NCI-H345 treated with DMSO at 0.1 percent for 48 hours (cell line): ENCODE measurements at regions not wholly inside any gene's neighbourhood (a gene's known extent, or its start where the extent isn't known, plus 50 kb on each side); places are given as distances from the start of the nearest gene placed in this dataset.
A peak's percentile ranks its signal among the peaks of the same experiment; 100 is the strongest.

Experiments
- DNase-seq: peaks from one replicate; lab custom pipeline; 2025; ENCODE audit not compliant: unreplicated experiment; lab: John Stamatoyannopoulos, UW

DNA sequence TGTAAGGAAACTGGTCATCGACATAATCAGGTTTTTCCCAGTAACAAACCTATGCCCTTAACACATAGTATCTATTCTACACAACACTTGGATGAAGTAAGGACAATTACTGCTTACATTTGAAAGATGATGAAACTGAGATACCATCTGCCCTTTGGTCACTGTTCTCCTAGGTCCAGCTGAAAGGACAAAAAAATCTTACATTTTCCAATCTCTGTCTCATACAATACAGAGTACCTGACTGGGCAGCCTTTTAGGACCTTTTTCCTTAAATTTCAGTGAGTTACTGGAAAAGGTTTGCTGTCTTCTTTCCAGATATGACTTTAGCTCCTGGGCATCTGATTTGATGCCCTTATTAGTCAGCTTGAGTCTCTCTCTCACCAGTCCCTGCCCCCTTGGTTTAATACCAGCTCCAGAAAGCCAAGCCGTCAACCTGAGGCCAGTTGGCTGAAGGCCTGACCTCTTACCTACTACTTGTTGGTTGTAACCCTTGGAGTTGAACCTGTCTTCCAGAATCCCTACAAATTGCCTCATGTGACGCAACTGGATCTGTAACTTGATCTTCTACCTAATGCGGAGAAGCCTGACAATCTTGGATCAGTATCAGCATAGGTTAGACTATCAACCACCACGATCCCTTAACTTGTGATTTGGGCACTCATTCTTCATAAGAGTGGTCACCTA is 355.3 kb upstream of the ZNF385D start:
- no peak for DNase-seq

DNA sequence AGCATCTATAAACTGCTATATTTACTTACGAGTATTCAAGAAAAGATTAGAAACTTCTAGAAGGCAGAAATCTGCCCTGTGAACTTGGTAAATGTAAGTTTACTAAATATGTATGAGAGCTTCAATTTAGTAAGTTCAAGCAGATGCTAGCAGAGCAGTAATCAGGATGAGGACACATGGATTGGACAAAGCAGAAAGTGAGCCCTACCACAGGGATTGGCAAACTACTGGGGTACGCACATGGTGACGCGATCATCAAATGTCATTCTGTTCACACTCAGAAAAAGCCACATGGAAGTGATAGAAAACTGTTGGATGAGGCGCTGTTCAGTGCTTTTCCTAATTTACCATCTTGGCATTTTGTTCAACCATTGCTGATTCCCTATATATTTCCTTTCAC is 360.2 kb upstream of the ZNF385D start:
- DNase-seq, result no peak

DNA sequence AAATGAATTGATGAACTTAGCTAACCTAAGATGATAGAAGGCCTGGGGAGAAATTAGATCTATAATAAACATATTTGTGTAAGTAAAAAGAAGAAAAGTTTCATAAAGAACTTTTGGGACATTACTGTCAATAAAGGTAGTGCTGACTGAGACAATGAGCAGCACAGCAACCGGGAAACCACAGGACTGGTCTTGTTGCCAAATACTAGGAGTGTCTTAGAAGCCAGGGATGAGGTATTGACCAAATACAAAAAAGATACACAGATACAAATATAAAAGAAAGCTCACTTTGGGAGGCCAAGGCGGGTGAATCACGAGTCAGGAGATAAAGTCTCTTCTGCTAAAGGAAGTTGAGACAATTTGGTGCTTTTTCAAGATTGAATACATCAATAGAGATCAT is 362.4 kb upstream of the ZNF385D start:
- no peak for DNase-seq

DNA sequence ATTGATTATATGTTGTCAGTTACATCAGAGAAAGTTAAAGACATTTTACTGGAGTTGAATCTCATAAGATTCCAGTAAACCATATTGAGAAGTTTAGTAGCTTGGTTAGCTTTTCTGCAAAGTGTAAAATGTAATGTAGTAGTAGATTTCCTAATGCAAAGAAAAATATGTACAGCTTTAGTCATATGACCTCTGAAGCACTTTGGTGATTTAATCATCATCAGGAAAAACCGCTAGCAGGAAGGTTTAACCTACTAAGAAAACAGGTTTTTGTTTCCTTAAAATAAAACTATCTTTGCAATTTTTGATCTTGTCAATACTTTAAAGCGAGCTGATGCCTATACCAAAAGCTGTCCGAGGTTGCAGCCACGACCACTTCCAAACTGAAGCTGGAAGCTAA is 364.6 kb upstream of the ZNF385D start:
- no peak for DNase-seq

DNA sequence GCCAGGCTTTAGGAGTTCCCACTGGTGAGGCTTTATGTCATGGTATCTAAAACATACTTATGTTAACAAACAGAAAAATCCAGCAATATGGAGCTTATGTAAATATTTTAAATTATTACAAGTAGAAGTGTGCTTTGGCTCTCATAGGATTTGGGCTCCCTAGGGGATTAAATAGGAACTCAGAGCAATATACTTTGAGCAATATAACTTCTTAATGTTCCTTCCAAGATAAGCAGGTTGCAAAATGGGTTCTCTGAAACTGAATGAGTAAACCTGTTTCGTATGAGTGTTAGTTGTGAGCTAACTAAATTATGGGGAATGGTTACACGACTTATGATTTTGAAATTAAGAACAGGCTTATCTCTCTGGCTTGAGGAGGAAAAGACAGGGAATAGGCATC is 366.1 kb upstream of the ZNF385D start:
- no peak for DNase-seq

DNA sequence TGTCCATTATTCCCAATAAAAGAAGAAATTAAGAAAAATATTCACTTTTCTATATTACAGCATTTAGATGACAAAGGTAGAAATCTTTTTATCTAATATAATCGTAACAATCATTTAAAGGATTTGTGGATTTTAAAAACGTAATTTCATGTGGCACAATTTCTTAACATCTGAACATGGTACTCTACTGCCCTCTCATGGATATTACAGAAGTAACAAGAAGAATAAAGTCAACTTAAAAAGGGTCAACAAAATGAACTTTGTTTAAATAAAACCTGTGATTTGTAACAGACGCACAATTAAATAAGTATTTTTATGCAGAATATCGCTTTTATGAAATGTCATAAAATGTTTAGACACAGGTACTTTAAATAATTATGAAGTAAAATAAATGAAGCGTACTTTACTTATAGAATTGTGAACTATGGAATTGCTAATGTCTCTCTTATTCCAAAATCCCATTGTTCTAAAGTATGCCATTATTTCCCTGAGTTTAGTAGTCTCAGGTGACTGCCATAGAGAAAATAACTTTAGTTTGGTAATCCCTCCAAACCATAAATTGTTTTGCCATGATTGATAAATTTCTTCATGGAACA is 366.8 kb upstream of the ZNF385D start:
- DNase-seq, result peak; percentile 12

DNA sequence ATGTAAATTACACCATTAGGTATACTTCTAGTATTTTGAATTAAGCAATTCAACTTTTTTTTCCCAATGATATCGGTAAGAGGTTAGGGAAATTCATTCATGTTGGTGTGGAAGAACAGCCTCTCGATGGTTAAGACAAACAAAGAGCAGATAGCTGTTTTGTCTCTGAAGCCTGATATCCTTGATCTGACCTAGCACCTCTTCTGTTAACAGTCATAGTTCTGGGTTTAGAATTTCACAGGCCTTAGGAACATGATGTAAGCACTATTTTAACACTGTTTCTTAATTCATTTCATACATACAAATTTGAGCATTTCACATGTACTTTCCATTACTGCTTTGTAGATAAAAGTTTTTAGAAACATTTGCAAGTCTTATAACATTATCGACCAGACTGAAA is 367.5 kb upstream of the ZNF385D start:
- peak; percentile 3 for DNase-seq

DNA sequence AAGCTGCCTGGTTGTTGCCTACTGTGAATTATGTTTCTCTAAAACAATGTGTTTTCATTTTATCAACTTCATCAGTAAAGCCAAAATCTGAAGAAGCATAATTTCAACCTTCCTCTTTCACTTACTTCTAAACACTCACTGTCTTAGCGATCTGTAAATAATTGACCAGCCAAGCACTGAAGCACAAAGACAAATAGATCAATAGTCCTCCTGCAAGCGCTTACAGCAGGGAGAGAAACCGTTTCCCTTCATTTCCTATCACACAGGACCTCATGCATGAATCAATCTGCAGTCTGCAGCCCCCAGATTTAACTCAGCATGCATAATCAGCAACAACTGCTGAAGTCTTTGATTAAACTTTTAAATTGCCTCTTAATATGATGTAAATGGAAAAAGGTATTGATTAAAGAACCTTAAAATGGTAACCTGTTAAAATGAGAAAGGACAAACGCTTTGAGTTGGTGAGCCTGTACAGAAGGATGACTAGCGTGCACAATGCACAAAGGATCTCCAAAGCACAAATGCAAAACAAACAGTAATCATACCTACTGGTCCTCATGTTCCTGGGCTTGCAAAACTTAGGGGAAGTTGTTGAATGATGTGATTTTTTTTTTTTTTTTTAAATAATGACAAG is 370.2 kb upstream of the ZNF385D start:
- peak; percentile 39 for DNase-seq

DNA sequence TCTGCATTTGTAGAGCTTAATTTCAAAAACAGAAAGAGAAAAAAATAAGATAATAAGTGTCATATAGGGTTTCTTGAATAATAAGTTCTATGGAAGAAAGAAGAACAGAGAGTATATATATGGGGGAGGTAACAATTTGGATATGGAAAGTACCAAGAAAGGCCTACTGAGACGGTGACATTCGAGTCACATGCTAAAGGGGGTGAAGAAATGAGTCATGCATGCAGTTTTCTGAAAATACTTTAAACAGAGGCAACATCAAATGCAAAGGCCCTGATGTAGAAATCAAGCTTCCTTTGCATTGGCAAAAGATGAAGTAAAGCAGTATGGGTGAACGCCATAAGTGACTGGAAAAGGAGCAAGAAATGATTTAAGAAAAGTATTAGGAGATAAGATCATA is 371.6 kb upstream of the ZNF385D start:
- no peak for DNase-seq

DNA sequence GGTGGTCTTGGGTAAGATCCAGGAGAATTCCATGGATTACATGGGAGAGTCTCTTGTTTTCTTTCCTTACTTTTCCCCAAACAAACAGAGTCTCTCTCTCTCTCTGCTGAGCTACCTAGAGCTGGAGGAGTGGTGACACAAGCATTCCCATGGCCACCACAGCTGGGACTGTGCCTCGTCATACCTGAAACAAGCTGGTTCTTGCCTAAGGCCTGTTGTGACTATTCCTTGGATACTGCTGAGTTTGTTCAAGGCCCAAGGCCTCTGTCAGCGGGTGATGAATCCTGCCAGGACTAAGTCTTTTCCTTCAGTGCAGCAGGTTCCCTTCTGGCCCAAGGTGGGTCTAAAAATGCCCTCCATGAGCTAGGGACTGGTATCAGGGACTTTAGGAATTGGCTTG is 378.1 kb upstream of the ZNF385D start:
- no peak for DNase-seq

DNA sequence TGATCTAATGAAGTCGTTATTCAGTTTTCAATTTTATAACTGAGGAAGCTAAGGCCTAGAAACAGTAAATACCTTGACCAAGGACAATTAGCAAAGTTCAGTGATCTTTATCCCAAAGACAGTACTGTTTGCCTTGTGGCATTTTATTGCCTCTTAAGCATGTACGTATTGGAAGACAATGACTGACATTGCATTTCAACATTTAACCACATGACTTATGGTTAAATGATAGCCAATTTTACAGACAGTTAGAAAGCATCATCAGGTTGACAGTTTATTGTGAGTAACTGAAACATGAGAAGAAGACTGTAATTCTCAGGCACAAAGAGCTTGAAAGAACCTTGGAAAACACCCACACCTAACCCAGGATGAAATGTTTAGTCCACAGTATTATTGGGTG is 390.8 kb upstream of the ZNF385D start:
- no peak for DNase-seq

DNA sequence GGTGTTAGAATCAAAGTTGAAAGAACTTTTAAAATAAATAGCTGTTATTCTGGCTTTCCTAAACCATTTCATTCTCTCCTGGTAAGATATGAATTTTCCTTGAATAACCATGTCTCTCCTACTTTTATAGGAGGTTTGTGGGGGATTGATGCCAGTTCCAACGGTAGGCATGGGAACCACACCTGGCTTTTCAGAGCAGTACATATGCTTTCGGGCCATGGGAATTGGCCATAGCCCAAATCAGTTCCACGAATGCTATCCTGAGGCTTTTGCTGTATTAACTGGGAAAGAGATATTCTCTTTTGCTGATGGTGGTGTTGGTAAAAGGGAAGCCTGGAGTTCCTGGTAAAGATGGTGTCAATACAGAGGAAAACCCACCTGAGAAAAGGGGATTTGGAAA is 396.2 kb upstream of the ZNF385D start:
- DNase-seq, result no peak

DNA sequence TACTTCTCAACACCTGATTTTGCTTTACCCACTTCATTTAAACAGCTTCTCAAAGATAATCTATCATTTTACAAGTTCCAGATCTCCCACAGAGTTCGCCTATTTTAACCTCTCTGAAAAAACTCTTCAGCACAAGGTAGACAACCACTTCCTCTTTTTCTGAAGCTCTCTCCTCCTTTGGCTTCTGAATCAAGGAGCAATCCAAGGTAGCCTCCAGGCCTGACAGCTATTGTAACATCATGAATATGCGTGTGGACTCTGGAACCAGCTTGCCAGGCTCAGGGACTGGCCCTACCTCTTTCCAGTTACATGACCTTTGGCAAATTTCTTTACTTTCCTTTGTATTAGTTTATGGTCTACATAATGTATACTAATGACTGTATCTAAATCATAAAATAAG is 405.9 kb upstream of the ZNF385D start:
- no peak for DNase-seq

DNA sequence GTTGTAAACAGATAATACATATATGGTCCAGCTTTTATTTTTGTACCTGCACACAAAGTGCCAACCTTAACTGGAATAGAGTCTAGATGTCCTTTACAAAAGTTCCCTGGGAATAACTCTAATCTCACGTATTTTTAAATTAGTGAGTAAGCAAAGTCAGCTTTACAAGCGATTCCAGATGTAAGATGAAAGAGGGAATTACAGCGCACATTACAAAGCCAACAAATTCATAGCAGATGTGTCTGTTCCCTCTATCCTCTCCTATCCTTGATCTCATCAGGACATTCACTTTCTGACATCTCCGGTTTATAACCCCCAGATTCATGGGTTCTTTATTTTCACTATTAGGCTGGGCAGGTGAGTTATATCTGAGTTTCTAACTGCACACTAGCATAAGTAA is 406.8 kb upstream of the ZNF385D start:
- no peak for DNase-seq

DNA sequence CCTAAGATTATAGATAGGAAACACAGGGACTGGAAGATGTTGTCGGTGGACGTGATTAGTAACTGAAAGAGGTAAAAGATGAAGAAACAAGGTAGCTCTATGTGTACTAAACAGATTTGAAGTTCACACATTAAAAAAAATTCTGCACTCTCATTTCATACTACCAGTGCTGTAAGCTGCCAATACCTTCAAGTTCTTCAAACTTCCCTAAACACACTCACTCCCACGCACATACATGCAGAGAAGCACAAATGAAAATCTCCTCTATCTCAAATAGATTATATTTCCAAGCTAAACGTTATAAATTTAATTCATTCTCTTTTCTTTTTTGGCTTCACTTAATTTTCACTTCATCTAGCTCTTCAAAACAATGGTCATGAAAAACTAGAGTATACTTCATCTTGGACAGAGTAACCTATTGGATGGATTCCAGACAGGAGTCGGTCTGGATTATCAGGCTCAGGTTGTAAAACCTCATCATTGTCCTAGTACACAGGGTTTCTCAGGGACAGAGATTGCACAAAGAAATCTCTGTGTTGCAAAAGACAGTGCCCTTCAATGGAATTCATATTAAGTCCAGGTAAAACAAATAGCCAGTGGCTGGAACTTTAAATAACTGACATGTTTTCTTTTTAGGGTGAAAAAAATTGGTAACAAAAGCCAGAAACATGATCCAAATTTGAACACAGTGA is 408.1 kb upstream of the ZNF385D start:
- no peak for DNase-seq

DNA sequence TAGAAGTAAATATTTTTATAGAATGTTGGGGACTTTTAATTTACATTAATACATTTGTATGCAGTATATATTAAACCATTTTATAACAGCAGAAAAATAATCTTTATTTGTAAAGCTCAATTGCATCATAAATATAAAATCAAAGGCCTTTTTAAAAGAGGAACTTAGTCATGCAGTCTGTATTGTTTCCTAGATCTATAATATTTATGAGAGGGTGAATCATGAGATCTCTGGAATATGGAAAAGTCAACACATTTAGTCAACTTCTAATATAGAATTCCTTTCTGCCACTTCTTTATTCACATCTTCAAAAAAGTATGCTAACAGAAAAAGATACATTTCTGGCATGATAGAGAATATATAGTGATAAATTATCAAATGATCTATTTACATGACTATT is 410.3 kb upstream of the ZNF385D start:
- no peak for DNase-seq

DNA sequence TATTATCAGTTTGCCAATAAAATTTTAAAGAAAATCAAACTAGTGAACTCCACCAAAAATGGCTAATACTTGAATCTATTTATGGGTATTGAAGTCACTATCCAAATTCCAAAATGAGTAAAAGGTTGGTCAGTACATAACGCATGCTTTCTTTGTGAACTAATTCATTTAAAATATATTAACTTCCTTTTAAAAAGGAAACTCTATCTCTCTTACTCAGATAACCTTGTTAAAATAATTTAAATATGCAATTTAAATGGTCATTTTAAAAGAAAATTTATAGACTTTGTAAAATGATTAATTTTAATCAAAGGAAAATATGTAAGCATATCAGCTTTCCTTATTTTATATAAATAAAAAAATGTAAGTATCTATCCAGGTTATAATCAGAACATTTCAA is 419.4 kb upstream of the ZNF385D start:
- DNase-seq, result no peak

DNA sequence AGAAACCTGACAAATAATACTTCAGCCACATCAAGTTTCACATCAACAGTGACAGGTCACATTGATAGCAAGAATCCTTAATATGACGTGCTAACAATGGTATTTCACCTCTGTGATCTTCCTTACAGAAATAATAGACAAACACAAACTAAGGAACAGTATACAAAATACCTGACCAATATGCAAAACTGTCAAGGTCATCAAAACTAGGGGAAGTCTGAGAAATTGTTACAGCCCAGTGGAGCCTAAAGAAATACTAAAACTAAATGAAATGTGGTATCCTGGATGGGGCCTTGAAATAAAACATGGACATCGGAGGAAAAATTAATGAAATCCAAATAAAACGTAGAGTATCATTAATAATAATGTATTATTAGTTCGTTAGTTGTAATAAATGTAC is 422.0 kb upstream of the ZNF385D start:
- no peak for DNase-seq

DNA sequence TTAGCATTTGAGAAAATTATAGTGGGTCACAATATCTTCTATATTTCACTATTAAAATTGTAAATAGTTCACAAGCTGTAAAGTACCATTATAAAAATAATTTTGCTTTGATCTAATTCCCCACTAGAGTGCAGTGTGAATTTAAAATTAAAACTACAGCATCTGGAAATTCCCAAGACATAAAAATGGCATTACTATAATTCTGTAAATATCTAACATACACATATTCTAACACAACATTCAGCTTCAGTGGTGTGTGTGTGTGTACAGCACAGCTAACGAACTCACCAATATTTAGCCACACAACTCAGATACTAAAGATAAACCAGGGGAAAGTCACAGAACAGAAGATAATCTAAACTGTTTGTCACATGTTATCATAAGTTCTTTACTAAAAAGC is 424.9 kb upstream of the ZNF385D start:
- DNase-seq, result no peak

DNA sequence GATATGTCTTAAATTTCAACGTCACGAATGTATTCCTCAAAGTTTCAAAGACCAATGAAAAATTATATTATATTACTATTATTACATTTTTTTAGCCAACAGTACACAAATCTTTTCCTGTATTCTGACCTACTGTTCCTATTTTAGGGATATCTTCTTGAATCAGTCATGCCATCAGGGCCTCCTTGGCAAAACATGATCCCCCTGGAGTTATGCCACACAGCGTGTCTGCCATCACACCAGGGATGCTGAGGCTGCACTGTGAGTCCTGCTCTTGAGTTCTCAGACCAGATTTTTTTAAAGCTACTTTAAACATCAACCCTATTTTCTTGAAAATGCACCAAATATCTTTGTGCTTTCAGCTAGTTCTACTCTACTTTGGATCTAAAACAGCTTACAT is 425.9 kb upstream of the ZNF385D start:
- no peak for DNase-seq

DNA sequence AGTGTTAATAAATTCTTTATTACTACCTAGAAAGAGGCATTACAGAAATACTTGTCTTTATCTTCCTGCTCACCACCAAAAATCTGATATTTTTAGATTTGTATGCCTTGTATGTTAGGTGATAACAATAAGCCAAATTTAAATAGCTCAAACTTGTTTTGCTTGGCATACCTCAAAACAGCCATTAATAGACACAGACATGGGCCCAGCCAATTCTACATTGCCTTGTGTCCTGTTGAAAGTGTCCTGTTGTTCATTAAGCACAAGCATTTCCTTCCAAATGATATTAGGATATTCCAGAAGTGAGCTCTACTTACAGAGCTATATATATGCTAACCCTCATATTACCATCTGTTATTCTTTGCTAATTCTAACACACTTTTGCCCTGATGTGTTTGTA is 438.6 kb upstream of the ZNF385D start:
- no peak for DNase-seq

DNA sequence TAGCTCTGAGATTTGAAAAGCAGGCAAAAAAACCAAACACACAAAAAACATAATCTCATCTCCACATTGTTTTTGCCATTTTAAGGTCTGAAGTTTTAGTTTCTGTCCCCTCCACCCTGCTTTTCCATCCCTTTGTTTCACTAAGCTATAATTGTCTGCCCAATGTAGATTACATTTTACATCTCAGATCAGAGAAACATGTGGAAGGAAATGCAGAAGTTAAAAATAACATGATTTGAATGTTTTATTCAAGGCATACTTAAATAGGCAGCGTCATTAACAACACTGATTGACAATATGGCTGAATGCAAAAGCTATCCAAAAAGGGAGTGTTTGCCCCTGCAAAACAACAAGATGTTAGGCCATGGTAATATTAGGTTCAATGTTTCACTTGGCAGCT is 448.1 kb upstream of the ZNF385D start:
- no peak for DNase-seq
